A549 (cell line): ENCODE measurements at regions not wholly inside any gene's neighbourhood (a gene's known extent, or its start where the extent isn't known, plus 50 kb on each side); places are given as distances from the start of the nearest gene placed in this dataset.

Source experiments
- CHD2 ChIP-seq: fragments of 150-350 bp; IDR thresholded peaks from 2 replicates; pipeline ENCODE4 v1.6.1; 2014; ENCODE audit warnings: low read length; ENCODE audit not compliant: partially characterized antibody
- ELK1 ChIP-seq: fragments of 150-350 bp; IDR thresholded peaks from 2 replicates; pipeline ENCODE4 v1.6.1; 2014; ENCODE audit warnings: low read depth, mild to moderate bottlenecking, low read length
- FOXS1 ChIP-seq: fragments of 250-450 bp; sonication (Bioruptor Pico); IDR thresholded peaks from 2 replicates; pipeline ENCODE4 v1.5.0; 2020; ENCODE audit warnings: mild to moderate bottlenecking, moderate library complexity
- KDM1A ChIP-seq: fragments of 200-600 bp; sonication (generic); IDR thresholded peaks from 2 replicates; pipeline ENCODE4 v1.6.1; 2016; ENCODE audit warnings: low read depth, mild to moderate bottlenecking
- POLR2A ChIP-seq: IDR thresholded peaks from 2 replicates; pipeline ENCODE4 v1.6.1; 2012; ENCODE audit warnings: mild to moderate bottlenecking, low read length
- RCOR1 ChIP-seq: fragments of 150-350 bp; IDR thresholded peaks from 2 replicates; pipeline ENCODE4 v1.6.1; 2014; ENCODE audit warnings: antibody characterized with exemption, low read length, low read depth
- REST ChIP-seq: fragments of 200-600 bp; sonication (generic); IDR thresholded peaks from 2 replicates; pipeline ENCODE4 v1.6.1; 2016; ENCODE audit warnings: antibody characterized with exemption, mild to moderate bottlenecking, moderate library complexity
- ZNF302 ChIP-seq: fragments of 250-450 bp; sonication (Bioruptor Pico); IDR thresholded peaks from 2 replicates; pipeline ENCODE4 v1.9.0; 2021; ENCODE audit warnings: inconsistent platforms, mild to moderate bottlenecking, moderate library complexity
- TF ChIP-seq, protein P1 (sequence below): fragments of >200 bp; sonication (Bioruptor Twin); formaldehyde crosslinking; IDR thresholded peaks from 3 replicates; pipeline ENCODE4 v1.5.1; 2016

GRCh38 chr20:21632031-21632734 is 73.3 kb upstream of the PAX1 start:
- TF ChIP-seq CHD2: no peak
- TF ChIP-seq, protein P1, sequence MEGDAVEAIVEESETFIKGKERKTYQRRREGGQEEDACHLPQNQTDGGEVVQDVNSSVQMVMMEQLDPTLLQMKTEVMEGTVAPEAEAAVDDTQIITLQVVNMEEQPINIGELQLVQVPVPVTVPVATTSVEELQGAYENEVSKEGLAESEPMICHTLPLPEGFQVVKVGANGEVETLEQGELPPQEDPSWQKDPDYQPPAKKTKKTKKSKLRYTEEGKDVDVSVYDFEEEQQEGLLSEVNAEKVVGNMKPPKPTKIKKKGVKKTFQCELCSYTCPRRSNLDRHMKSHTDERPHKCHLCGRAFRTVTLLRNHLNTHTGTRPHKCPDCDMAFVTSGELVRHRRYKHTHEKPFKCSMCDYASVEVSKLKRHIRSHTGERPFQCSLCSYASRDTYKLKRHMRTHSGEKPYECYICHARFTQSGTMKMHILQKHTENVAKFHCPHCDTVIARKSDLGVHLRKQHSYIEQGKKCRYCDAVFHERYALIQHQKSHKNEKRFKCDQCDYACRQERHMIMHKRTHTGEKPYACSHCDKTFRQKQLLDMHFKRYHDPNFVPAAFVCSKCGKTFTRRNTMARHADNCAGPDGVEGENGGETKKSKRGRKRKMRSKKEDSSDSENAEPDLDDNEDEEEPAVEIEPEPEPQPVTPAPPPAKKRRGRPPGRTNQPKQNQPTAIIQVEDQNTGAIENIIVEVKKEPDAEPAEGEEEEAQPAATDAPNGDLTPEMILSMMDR: no peak
- no peak for TF ChIP-seq ELK1
- no peak for TF ChIP-seq KDM1A
- no peak for TF ChIP-seq REST
- TF ChIP-seq FOXS1 (CRISPR knock-in tag): no peak
- TF ChIP-seq POLR2A: no peak
- no peak for TF ChIP-seq ZNF302
- no peak for TF ChIP-seq RCOR1
